ENCODE measurements at regions not wholly inside any gene's neighbourhood (a gene's known extent, or its start where the extent isn't known, plus 50 kb on each side); places are given as distances from the start of the nearest gene placed in this dataset.
A peak's percentile ranks its signal among the peaks of the same experiment; 100 is the strongest.

- DNase-seq (ENCODE audit: low spot score) = no peak
These were observed 407.3 kb downstream of the STIM2 start for GRCh38 chr4:27267970-27268355.

DNA sequence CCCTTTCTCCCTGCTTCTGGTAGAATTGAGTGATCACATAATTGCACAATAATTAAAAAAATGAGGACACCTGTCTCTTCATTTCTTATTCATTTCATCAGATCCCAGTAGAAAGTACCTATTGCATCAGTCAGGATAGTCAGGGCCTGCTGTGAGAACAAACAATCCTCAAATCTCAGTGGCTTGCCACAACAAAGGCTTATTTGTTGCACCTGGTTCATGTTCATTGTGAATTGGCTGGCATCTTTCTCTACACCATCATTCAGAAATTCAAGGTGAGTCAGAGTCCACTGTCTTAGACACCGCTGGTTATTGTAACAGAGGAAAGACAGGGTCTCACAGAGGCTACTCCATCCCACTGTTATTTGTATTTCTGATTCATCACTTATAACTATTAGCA is 409.8 kb downstream of the STIM2 start:
- no peak for DNase-seq (ENCODE audit: low spot score)

GRCh38 chr4:27271555-27271954 is 410.9 kb downstream of the STIM2 start:
- no peak for DNase-seq (ENCODE audit: low spot score)

DNA sequence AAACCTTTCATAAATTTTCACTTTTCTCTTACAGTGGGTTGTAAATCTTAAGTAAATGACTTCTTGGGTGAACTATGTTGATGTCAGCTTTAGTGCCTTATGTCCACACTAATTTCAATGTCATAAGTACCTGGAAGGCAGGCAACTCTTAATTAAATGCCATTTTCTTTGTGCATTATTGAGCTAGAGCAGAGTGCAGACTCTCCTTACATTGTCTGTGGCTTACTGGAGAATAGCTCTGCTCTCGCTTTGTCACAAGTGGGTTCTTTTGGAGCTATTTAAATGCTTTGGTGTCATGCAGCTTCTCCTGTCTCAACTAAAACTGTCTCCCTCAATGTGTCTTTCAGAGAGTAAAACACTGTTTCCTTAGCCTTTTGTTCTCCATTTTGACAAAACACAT is 411.6 kb downstream of the STIM2 start:
- DNase-seq (ENCODE audit: low spot score) = no peak

GRCh38 chr4:27276307-27277073 is 415.8 kb downstream of the STIM2 start:
- DNase-seq (ENCODE audit: low spot score) = no peak

- no peak for DNase-seq (ENCODE audit: low spot score)
These were observed 418.2 kb downstream of the STIM2 start for GRCh38 chr4:27278615-27279375.

- no peak for DNase-seq (ENCODE audit: low spot score)
These were observed 427.9 kb downstream of the STIM2 start for GRCh38 chr4:27288496-27288895.

DNA sequence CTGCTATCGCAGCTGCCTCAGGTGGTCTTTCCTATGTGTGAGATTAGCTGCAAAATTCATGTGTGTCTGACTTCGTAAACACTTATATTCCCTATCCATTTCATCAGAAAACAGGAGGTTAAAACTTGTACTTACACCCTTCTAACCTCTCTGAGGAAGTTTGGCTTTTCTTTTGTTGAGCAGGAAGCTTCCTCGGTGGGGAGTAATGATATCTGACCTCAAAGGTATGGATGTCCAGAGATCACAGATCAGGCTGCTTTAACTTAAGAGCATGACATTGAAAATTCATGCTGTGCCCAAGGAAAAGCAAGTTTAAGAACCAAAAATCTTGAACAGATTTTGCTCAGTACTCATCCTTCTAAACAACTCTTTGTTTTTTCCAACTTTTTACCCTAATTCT is 429.1 kb downstream of the STIM2 start:
- DNase-seq (ENCODE audit: low spot score) = no peak

GRCh38 chr4:27293831-27294230 is 433.2 kb downstream of the STIM2 start:
- DNase-seq (ENCODE audit: low spot score) = no peak

DNA sequence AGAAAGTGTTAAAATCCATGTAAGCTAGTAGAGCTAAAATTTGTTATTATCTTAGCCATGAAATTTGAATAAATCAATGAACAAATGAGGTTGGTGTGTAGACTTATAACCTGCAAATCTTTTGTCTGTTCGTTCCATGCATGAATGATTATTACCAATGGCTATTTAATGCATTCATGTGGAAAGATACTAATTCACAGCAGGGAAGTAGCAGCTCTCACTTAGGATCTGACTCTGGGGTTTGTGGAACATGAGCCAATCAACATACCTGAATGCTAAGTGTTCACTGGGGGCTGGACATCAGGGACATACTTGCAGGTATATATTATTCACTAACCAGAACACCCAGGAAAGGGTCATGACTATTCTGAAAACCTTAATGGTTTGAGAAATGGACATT is 444.1 kb downstream of the STIM2 start:
- no peak for DNase-seq (ENCODE audit: low spot score)

GRCh38 chr4:27305246-27305645 is 444.6 kb downstream of the STIM2 start:
- DNase-seq (ENCODE audit: low spot score) = no peak

GRCh38 chr4:27308379-27308778 is 447.7 kb downstream of the STIM2 start:
- DNase-seq (ENCODE audit: low spot score) = no peak

DNA sequence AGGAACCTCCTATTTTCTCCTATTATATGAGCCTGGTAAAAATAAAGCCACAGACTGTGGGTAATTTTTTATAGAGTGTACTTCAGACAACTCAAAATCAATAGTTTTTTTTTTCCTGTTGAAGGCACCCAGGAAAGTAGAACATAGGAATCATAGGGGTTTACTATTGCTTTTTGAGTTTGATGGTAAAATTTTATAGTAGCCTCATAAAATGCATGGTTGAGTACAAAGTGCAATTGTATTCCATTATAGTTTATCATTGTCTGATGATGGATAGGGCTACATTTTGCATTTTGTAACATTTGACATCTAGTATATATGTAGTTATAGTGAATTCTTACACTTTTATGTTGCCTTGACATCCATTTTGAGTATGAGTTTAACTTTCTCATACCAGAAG is 455.0 kb downstream of the STIM2 start:
- DNase-seq (ENCODE audit: low spot score) = no peak

DNA sequence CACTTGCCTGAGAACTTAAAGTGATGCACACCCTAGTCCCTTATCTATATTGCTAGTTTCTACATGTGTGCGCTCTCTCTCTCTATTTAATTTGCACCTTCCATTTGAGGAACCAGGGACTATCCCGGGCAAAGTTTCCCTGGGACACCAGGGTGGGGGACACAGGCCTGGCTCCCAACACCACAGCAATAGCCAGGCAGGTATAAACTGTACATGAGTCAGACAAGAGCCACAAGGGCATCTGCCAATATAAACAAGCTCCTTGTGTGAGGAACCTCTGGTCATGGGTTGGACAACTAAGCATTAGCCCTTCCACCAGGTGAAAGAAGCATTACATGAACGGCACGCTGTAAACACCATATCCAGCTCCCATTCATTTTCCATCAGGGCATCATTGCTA is 455.5 kb downstream of the STIM2 start:
- no peak for DNase-seq (ENCODE audit: low spot score)

DNA sequence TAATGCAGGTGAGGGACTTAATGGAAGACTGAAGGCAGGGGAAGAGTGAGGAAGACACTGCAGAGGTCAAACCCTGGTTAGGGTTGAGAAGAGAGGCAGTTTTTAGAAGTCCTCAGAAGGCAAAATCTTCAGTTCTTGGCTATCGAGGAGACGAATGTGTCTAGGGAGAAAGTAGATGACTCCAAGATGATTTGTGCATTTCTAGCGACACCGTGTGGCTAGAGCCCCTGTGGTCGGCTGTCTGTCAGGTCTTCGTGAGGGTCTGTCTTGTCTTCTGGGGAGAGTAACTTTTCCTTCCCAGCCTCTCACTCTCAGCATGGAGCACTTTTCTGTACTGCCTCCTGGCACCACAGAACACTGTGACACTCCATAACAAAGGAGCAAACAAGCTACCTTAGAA is 458.1 kb downstream of the STIM2 start:
- peak; percentile 77 for DNase-seq (ENCODE audit: low spot score)

- DNase-seq (ENCODE audit: low spot score) = peak; percentile 69
These were observed 466.4 kb downstream of the STIM2 start for GRCh38 chr4:27326991-27327390.

- no peak for DNase-seq (ENCODE audit: low spot score)
These were observed 467.0 kb downstream of the STIM2 start for GRCh38 chr4:27327421-27328181.

GRCh38 chr4:27338530-27338929 is 477.9 kb downstream of the STIM2 start:
- DNase-seq (ENCODE audit: low spot score) = no peak

DNA sequence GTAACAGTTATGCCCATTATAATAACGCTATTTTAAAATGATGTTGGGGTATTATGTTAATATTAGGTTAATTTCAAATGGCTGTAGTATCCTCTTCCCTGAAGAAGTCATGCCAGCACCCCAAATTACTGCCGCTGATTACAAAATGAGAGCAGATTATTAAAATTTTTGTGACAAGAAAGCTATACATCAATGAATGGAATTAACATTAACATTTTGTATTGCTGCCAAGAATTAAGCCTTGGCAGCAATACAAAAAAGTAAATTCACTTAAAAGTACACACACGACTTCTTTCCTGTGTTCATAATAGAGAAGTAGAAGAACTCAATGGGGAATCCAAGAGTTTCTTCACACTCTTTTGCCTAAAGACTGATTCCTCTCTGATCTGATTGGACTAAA is 482.8 kb downstream of the STIM2 start:
- DNase-seq (ENCODE audit: low spot score) = no peak

- no peak for DNase-seq (ENCODE audit: low spot score)
These were observed 489.5 kb downstream of the STIM2 start for GRCh38 chr4:27350161-27350560.

DNA sequence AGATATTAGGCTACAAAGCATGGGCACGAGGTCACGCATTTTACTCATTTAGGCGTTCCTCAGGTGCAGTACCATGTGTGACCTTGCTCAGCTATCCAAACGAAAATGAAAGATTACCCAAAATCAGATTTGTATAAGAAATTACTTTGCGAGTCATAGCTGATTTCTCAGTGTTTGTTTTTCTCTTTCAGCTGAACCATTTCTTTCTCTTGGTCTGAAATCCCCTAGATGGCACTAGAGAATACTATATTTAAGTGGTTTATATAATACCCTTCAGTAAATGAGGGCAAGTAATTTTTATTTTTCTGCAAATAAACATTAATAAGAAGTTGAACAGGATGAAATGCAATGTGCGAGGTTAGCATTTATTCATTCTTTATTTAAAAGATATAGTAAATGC is 496.6 kb downstream of the STIM2 start:
- peak; percentile 29 for DNase-seq (ENCODE audit: low spot score)

DNA sequence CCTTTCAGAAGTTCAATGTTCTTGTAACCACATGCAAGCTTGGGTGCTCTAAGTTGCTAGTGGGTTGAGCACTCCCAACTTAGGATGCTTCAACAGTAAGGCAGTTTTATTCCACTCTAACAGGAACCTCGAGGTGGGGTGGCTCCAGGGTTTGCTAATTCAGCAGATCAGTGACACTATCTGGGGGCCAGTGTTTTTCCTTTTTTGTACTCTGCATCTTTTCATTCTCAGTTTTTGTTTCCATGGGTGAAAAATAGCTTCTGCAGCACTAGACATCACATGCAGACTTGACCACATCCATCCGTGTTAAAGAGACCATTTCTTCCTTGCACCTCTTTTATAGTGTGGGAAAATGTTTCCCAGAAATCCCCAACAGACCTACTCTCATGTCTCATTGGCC is 497.6 kb downstream of the STIM2 start:
- no peak for DNase-seq (ENCODE audit: low spot score)

GRCh38 chr4:27360131-27360530 is 499.5 kb downstream of the STIM2 start:
- DNase-seq (ENCODE audit: low spot score) = no peak
